Natural killer cell treated with Interleukin-12 subunit alpha and Interleukin-12 subunit beta and Interleukin-15 and Interleukin-18, amount 100 ng/mL, for 72 hours (primary cell): ENCODE measurements at regions not wholly inside any gene's neighbourhood (a gene's known extent, or its start where the extent isn't known, plus 50 kb on each side); places are given as distances from the start of the nearest gene placed in this dataset.

Experiments used
- ATAC-seq, 2 donors: fragments of 150-1000 bp; cut with Tn5 transposase in 1 of 2; sonication (Bioruptor Pico), chemical (Tn5 transposase) in 1 of 2; 2 replicates each; pipeline ENCODE4 v1.10.0; 2021
- DNase-seq: peaks from one replicate; pipeline ENCODE4 v3.0.0; 2022; ENCODE audit warnings: low spot score
- H3K27ac Mint-ChIP-seq, 2 donors: 1 replicate in 1 of 2; 2 replicates in 1 of 2; pipeline ENCODE4 v1.8.0; 2022; ENCODE audit warnings: mixed read lengths in 2 of 2, mild to moderate bottlenecking in 1 of 2, moderate library complexity in 1 of 2
- H3K27me3 Mint-ChIP-seq, 2 donors: 1 replicate in 1 of 2; 2 replicates in 1 of 2; pipeline ENCODE4 v1.8.0; 2022; ENCODE audit warnings: mixed read lengths in 2 of 2
- H3K36me3 Mint-ChIP-seq: one replicate; pipeline ENCODE4 v1.8.0; 2022; ENCODE audit warnings: mixed read lengths
- H3K4me1 Mint-ChIP-seq, 2 donors: 1 replicate in 1 of 2; 2 replicates in 1 of 2; pipeline ENCODE4 v1.8.0; 2022; ENCODE audit warnings: low read depth in 2 of 2, mixed read lengths in 2 of 2, mild to moderate bottlenecking in 1 of 2
- H3K4me3 Mint-ChIP-seq: one replicate; pipeline ENCODE4 v1.8.0; 2022; ENCODE audit warnings: mixed read lengths
- H3K9me3 Mint-ChIP-seq: 2 replicates; pipeline ENCODE4 v1.8.0; 2022; ENCODE audit warnings: mixed read lengths

- peaks cover 13% of the 10 kb centered on the region for H3K9me3 Mint-ChIP-seq
- no peak overlapping the region for H3K27ac Mint-ChIP-seq
- H3K4me3 Mint-ChIP-seq: no peak overlapping the region
- no peaks in the 10 kb centered on the region for H3K36me3 Mint-ChIP-seq
- ATAC-seq (no peak), DNase-seq (no peak)
- no peaks in the 10 kb centered on the region for H3K27me3 Mint-ChIP-seq
- H3K4me1 Mint-ChIP-seq: no peaks in the 10 kb centered on the region
Observed at GRCh38 chr4:156459584-156459983, 505.9 kb upstream of the CTSO start.

- Mint-ChIP-seq H3K4me3 (no peak overlapping the region), H3K27me3 (no peaks in the 10 kb centered on the region), H3K9me3 (peaks cover 16% of the 10 kb centered on the region), H3K36me3 (no peaks in the 10 kb centered on the region), H3K4me1 (no peaks in the 10 kb centered on the region), H3K27ac (no peak overlapping the region)
- DNase-seq: no peak
- no peak for ATAC-seq
Observed at GRCh38 chr4:156456830-156457229, 503.2 kb upstream of the CTSO start.

- H3K27ac Mint-ChIP-seq: no peak overlapping the region
- H3K9me3 Mint-ChIP-seq: peaks cover 17% of the 10 kb centered on the region
- ATAC-seq: no peak
Observed at GRCh38 chr4:156443488-156443887, 489.8 kb upstream of the CTSO start.

GRCh38 chr4:156442912-156443311 lies 489.2 kb upstream of the CTSO start:
- no peaks in the 10 kb centered on the region for H3K36me3 Mint-ChIP-seq
- DNase-seq: no peak
- no peak overlapping the region for H3K27ac Mint-ChIP-seq
- no peak overlapping the region for H3K4me3 Mint-ChIP-seq
- H3K27me3 Mint-ChIP-seq: no peaks in the 10 kb centered on the region
- ATAC-seq: no peak
- H3K9me3 Mint-ChIP-seq: peaks cover 14% of the 10 kb centered on the region
- H3K4me1 Mint-ChIP-seq: no peaks in the 10 kb centered on the region

More at GRCh38 chr4:156443488-156443887, 489.8 kb upstream of the CTSO start:
- DNase-seq: no peak
- no peaks in the 10 kb centered on the region for H3K27me3 Mint-ChIP-seq
- H3K4me1 Mint-ChIP-seq: no peaks in the 10 kb centered on the region
- H3K36me3 Mint-ChIP-seq: no peaks in the 10 kb centered on the region
- H3K4me3 Mint-ChIP-seq: no peak overlapping the region

- Mint-ChIP-seq H3K4me3 (no peak overlapping the region), H3K27me3 (no peaks in the 10 kb centered on the region), H3K27ac (no peak overlapping the region), H3K4me1 (no peaks in the 10 kb centered on the region), H3K9me3 (peaks cover 13% of the 10 kb centered on the region), H3K36me3 (no peaks in the 10 kb centered on the region)
- no peak for DNase-seq
- ATAC-seq: no peak
Observed at GRCh38 chr4:156439576-156440200, 486.0 kb upstream of the CTSO start.

GRCh38 chr4:156437666-156438065 lies 484.0 kb upstream of the CTSO start:
- Mint-ChIP-seq H3K27ac (no peak overlapping the region), H3K9me3 (peaks cover 9% of the 10 kb centered on the region), H3K4me3 (no peak overlapping the region), H3K27me3 (no peaks in the 10 kb centered on the region), H3K36me3 (no peaks in the 10 kb centered on the region), H3K4me1 (no peaks in the 10 kb centered on the region)
- DNase-seq (no peak), ATAC-seq (no peak)

- H3K4me3 Mint-ChIP-seq: no peak overlapping the region
- no peaks in the 10 kb centered on the region for H3K27me3 Mint-ChIP-seq
- DNase-seq (no peak), ATAC-seq (no peak)
- H3K36me3 Mint-ChIP-seq: no peaks in the 10 kb centered on the region
- peaks cover 9% of the 10 kb centered on the region for H3K9me3 Mint-ChIP-seq
- H3K27ac Mint-ChIP-seq: no peak overlapping the region
- H3K4me1 Mint-ChIP-seq: no peaks in the 10 kb centered on the region
Observed at GRCh38 chr4:156422576-156422975, 468.9 kb upstream of the CTSO start.

GRCh38 chr4:156420623-156421022 lies 467.0 kb upstream of the CTSO start:
- no peaks in the 10 kb centered on the region for H3K27me3 Mint-ChIP-seq
- ATAC-seq: no peak
- no peak overlapping the region for H3K27ac Mint-ChIP-seq
- H3K36me3 Mint-ChIP-seq: peaks cover 6% of the 10 kb centered on the region
- H3K9me3 Mint-ChIP-seq: peaks cover 8% of the 10 kb centered on the region
- H3K4me3 Mint-ChIP-seq: no peak overlapping the region
- H3K4me1 Mint-ChIP-seq: no peaks in the 10 kb centered on the region
- DNase-seq: no peak

- Mint-ChIP-seq H3K9me3 (peaks cover 8% of the 10 kb centered on the region), H3K36me3 (peaks cover 6% of the 10 kb centered on the region), H3K27ac (no peak overlapping the region), H3K4me1 (no peaks in the 10 kb centered on the region), H3K27me3 (no peaks in the 10 kb centered on the region), H3K4me3 (no peak overlapping the region)
- ATAC-seq: no peak
- DNase-seq: no peak
Observed at GRCh38 chr4:156419080-156419685, 465.5 kb upstream of the CTSO start.

- no peaks in the 10 kb centered on the region for H3K27me3 Mint-ChIP-seq
- H3K27ac Mint-ChIP-seq: no peak overlapping the region
- H3K4me1 Mint-ChIP-seq: no peaks in the 10 kb centered on the region
- peaks cover 8% of the 10 kb centered on the region for H3K9me3 Mint-ChIP-seq
- no peak overlapping the region for H3K4me3 Mint-ChIP-seq
- no peak for DNase-seq
- no peak for ATAC-seq
- peaks cover 6% of the 10 kb centered on the region for H3K36me3 Mint-ChIP-seq
Observed at GRCh38 chr4:156414406-156414805, 460.7 kb upstream of the CTSO start.

GRCh38 chr4:156413239-156414135 lies 459.8 kb upstream of the CTSO start:
- Mint-ChIP-seq H3K4me1 (no peaks in the 10 kb centered on the region), H3K27ac (no peak overlapping the region), H3K36me3 (peaks cover 6% of the 10 kb centered on the region), H3K27me3 (no peaks in the 10 kb centered on the region), H3K9me3 (peaks cover 8% of the 10 kb centered on the region), H3K4me3 (no peak overlapping the region)
- DNase-seq: no peak
- ATAC-seq: no peak

- DNase-seq (no peak), ATAC-seq (no peak)
- Mint-ChIP-seq H3K27me3 (no peaks in the 10 kb centered on the region), H3K27ac (no peak overlapping the region), H3K4me3 (no peak overlapping the region), H3K9me3 (no peaks in the 10 kb centered on the region), H3K4me1 (no peaks in the 10 kb centered on the region), H3K36me3 (no peaks in the 10 kb centered on the region)
Observed at GRCh38 chr4:156411531-156411930, 457.9 kb upstream of the CTSO start.

GRCh38 chr4:156408749-156409148 lies 455.1 kb upstream of the CTSO start:
- DNase-seq (no peak), ATAC-seq (no peak)
- Mint-ChIP-seq H3K9me3 (peaks cover 3% of the 10 kb centered on the region), H3K4me3 (no peak overlapping the region), H3K4me1 (no peaks in the 10 kb centered on the region), H3K27me3 (no peaks in the 10 kb centered on the region), H3K36me3 (no peaks in the 10 kb centered on the region), H3K27ac (no peak overlapping the region)

GRCh38 chr4:156401371-156401770 lies 447.7 kb upstream of the CTSO start:
- Mint-ChIP-seq H3K4me1 (no peaks in the 10 kb centered on the region), H3K9me3 (peaks cover 13% of the 10 kb centered on the region), H3K27me3 (no peaks in the 10 kb centered on the region), H3K36me3 (no peaks in the 10 kb centered on the region), H3K4me3 (no peak overlapping the region), H3K27ac (no peak overlapping the region)
- DNase-seq (no peak), ATAC-seq (no peak)
